Neural crest cell (in vitro differentiated cells): ENCODE measurements at regions not wholly inside any gene's neighbourhood (a gene's known extent, or its start where the extent isn't known, plus 50 kb on each side); places are given as distances from the start of the nearest gene placed in this dataset.

Source experiments
- DNase-seq: peaks from one replicate; pipeline ENCODE4 v3.0.0; 2021; ENCODE audit warnings: low read depth, mixed read lengths, low spot score
- H3K27ac Mint-ChIP-seq: one replicate; pipeline ENCODE4 v1.8.0; 2021; ENCODE audit warnings: mild to moderate bottlenecking, mixed read lengths; ENCODE audit not compliant: unreplicated experiment
- H3K27me3 Mint-ChIP-seq: 2 replicates; pipeline ENCODE4 v1.8.0; 2021; ENCODE audit warnings: low read depth, mild to moderate bottlenecking, mixed read lengths
- H3K36me3 Mint-ChIP-seq: 2 replicates; pipeline ENCODE4 v1.8.0; 2021; ENCODE audit warnings: low read depth, mild to moderate bottlenecking, mixed read lengths
- H3K4me1 Mint-ChIP-seq: 2 replicates; pipeline ENCODE4 v1.8.0; 2021; ENCODE audit warnings: mixed read lengths
- H3K4me3 Mint-ChIP-seq: one replicate; pipeline ENCODE4 v1.8.0; 2021; ENCODE audit warnings: mild to moderate bottlenecking, mixed read lengths
- H3K9me3 Mint-ChIP-seq: 2 replicates; pipeline ENCODE4 v1.8.0; 2021; ENCODE audit warnings: mixed read lengths
- CTCF ChIP-seq: fragments of 200-600 bp; sonication (generic); conservative IDR thresholded peaks from 2 replicates; pipeline ENCODE4 v1.5.0; 2021; ENCODE audit warnings: antibody characterized with exemption, mild to moderate bottlenecking

GRCh38 chr2:12227941-12228608, 481.6 kb downstream of the LPIN1 start:
- no peaks in the 10 kb centered on the region for H3K27me3 Mint-ChIP-seq
- no peak overlapping the region for H3K4me3 Mint-ChIP-seq
- no peak overlapping the region for H3K27ac Mint-ChIP-seq
- peaks cover 6% of the 10 kb centered on the region for H3K36me3 Mint-ChIP-seq
- no peaks in the 10 kb centered on the region for H3K4me1 Mint-ChIP-seq
- no peak for DNase-seq
- H3K9me3 Mint-ChIP-seq: peaks cover 16% of the 10 kb centered on the region
- TF ChIP-seq CTCF: no peak

- Mint-ChIP-seq H3K4me1 (no peaks in the 10 kb centered on the region), H3K27me3 (no peaks in the 10 kb centered on the region), H3K9me3 (peaks cover 5% of the 10 kb centered on the region), H3K36me3 (no peaks in the 10 kb centered on the region), H3K27ac (no peak overlapping the region), H3K4me3 (no peak overlapping the region)
- no peak for TF ChIP-seq CTCF
- no peak for DNase-seq
Observed at GRCh38 chr2:12231288-12231687, 484.9 kb downstream of the LPIN1 start.

- Mint-ChIP-seq H3K27ac (no peak overlapping the region), H3K4me1 (no peaks in the 10 kb centered on the region), H3K27me3 (no peaks in the 10 kb centered on the region)
Observed at GRCh38 chr2:12232876-12233275, 483.9 kb upstream of the TRIB2 start.

GRCh38 chr2:12236136-12236844, 480.4 kb upstream of the TRIB2 start:
- H3K27ac Mint-ChIP-seq: no peak overlapping the region
- H3K9me3 Mint-ChIP-seq: peaks cover 3% of the 10 kb centered on the region
- no peaks in the 10 kb centered on the region for H3K4me1 Mint-ChIP-seq
- H3K36me3 Mint-ChIP-seq: no peaks in the 10 kb centered on the region
- no peak for TF ChIP-seq CTCF
- DNase-seq: no peak
- H3K27me3 Mint-ChIP-seq: no peaks in the 10 kb centered on the region
- H3K4me3 Mint-ChIP-seq: no peak overlapping the region

More at GRCh38 chr2:12232876-12233275, 483.9 kb upstream of the TRIB2 start:
- Mint-ChIP-seq H3K36me3 (no peaks in the 10 kb centered on the region), H3K9me3 (peaks cover 5% of the 10 kb centered on the region), H3K4me3 (no peak overlapping the region)
- TF ChIP-seq CTCF: no peak
- no peak for DNase-seq

GRCh38 chr2:12240206-12240605, 476.5 kb upstream of the TRIB2 start:
- Mint-ChIP-seq H3K27me3 (no peaks in the 10 kb centered on the region), H3K9me3 (peaks cover 9% of the 10 kb centered on the region), H3K4me3 (no peak overlapping the region), H3K36me3 (no peaks in the 10 kb centered on the region), H3K27ac (no peak overlapping the region), H3K4me1 (no peaks in the 10 kb centered on the region)
- TF ChIP-seq CTCF: no peak
- DNase-seq: no peak
